ENCODE measurements at regions not wholly inside any gene's neighbourhood (a gene's known extent, or its start where the extent isn't known, plus 50 kb on each side); places are given as distances from the start of the nearest gene placed in this dataset.

DNA sequence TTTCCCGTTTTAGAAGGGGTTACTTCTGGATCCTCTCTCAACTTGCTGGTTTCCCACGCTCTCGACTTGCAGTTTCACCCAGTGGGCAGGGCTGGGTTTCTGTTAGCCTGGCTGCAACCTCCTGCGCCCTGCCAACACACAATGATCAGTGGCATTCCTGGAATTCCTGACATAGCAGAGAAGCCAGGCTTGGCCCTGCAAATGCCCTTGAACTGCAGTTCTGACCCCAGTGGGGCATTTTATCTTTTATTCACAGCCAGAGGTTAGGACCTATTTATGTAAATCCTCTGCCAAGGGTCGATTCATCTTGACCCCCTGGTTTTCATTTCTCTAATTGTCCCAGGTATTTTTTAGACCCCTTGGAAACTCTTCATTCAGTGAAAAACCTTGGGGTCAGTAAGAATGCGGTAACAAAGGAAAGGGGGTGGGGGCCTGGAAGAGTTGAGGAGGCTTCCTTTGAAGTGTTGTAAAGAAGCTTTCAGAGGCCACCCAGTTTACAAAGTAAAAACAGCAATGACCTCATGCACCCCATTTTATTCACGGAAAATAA lies 217.6 kb downstream of the ZNF674 start (continued):
- TF ChIP-seq, protein P1, sequence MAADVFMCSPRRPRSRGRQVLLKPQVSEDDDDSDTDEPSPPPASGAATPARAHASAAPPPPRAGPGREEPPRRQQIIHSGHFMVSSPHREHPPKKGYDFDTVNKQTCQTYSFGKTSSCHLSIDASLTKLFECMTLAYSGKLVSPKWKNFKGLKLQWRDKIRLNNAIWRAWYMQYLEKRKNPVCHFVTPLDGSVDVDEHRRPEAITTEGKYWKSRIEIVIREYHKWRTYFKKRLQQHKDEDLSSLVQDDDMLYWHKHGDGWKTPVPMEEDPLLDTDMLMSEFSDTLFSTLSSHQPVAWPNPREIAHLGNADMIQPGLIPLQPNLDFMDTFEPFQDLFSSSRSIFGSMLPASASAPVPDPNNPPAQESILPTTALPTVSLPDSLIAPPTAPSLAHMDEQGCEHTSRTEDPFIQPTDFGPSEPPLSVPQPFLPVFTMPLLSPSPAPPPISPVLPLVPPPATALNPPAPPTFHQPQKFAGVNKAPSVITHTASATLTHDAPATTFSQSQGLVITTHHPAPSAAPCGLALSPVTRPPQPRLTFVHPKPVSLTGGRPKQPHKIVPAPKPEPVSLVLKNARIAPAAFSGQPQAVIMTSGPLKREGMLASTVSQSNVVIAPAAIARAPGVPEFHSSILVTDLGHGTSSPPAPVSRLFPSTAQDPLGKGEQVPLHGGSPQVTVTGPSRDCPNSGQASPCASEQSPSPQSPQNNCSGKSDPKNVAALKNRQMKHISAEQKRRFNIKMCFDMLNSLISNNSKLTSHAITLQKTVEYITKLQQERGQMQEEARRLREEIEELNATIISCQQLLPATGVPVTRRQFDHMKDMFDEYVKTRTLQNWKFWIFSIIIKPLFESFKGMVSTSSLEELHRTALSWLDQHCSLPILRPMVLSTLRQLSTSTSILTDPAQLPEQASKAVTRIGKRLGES (CRISPR knock-in tag; IDR thresholded peaks at IDR 0.05; ENCODE audit: borderline replicate concordance) = no peak
- TF ChIP-seq CREM (IDR thresholded peaks at IDR 0.05) (peak; percentile 74), CREM (CRISPR knock-in tag; IDR thresholded peaks at IDR 0.05) (no peak), TAF15 (IDR thresholded peaks at IDR 0.05; ENCODE audit: low read depth, low read length, poor library complexity, severe bottlenecking) (no peak), KDM3A (CRISPR knock-in tag; IDR thresholded peaks at IDR 0.05; ENCODE audit: low read depth) (no peak), ZSCAN9 (CRISPR knock-in tag; IDR thresholded peaks at IDR 0.05; ENCODE audit: borderline replicate concordance) (no peak), ZSCAN30 (CRISPR knock-in tag; IDR thresholded peaks at IDR 0.05) (no peak), U2AF1 (optimal IDR thresholded peaks at IDR 0.05; ENCODE audit: low read depth, low read length) (no peak), ZNF777 (CRISPR knock-in tag; IDR thresholded peaks at IDR 0.05) (no peak), ZNF484 (CRISPR knock-in tag; IDR thresholded peaks at IDR 0.05; ENCODE audit: borderline replicate concordance, low read depth) (no peak), ZNF510 (CRISPR knock-in tag; IDR thresholded peaks at IDR 0.05; ENCODE audit: low read depth) (no peak), ZNF724P (CRISPR knock-in tag; IDR thresholded peaks at IDR 0.05; ENCODE audit: borderline replicate concordance) (no peak), ZNF569 (CRISPR knock-in tag; IDR thresholded peaks at IDR 0.05; ENCODE audit: borderline replicate concordance) (no peak)
- TF ChIP-seq, protein P2, sequence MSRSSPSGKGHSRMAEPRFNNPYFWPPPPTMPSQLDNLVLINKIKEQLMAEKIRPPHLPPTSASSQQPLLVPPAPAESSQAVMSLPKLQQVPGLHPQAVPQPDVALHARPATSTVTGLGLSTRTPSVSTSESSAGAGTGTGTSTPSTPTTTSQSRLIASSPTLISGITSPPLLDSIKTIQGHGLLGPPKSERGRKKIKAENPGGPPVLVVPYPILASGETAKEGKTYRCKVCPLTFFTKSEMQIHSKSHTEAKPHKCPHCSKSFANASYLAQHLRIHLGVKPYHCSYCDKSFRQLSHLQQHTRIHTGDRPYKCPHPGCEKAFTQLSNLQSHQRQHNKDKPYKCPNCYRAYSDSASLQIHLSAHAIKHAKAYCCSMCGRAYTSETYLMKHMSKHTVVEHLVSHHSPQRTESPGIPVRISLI (CRISPR knock-in tag; IDR thresholded peaks at IDR 0.05; ENCODE audit: borderline replicate concordance) = peak; percentile 39; the same call in 1 of the 2 replicates
- TF ChIP-seq, protein P3, sequence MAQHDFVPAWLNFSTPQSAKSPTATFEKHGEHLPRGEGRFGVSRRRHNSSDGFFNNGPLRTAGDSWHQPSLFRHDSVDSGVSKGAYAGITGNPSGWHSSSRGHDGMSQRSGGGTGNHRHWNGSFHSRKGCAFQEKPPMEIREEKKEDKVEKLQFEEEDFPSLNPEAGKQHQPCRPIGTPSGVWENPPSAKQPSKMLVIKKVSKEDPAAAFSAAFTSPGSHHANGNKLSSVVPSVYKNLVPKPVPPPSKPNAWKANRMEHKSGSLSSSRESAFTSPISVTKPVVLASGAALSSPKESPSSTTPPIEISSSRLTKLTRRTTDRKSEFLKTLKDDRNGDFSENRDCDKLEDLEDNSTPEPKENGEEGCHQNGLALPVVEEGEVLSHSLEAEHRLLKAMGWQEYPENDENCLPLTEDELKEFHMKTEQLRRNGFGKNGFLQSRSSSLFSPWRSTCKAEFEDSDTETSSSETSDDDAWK (CRISPR knock-in tag; IDR thresholded peaks at IDR 0.05) = no peak
- TF ChIP-seq, protein P4, sequence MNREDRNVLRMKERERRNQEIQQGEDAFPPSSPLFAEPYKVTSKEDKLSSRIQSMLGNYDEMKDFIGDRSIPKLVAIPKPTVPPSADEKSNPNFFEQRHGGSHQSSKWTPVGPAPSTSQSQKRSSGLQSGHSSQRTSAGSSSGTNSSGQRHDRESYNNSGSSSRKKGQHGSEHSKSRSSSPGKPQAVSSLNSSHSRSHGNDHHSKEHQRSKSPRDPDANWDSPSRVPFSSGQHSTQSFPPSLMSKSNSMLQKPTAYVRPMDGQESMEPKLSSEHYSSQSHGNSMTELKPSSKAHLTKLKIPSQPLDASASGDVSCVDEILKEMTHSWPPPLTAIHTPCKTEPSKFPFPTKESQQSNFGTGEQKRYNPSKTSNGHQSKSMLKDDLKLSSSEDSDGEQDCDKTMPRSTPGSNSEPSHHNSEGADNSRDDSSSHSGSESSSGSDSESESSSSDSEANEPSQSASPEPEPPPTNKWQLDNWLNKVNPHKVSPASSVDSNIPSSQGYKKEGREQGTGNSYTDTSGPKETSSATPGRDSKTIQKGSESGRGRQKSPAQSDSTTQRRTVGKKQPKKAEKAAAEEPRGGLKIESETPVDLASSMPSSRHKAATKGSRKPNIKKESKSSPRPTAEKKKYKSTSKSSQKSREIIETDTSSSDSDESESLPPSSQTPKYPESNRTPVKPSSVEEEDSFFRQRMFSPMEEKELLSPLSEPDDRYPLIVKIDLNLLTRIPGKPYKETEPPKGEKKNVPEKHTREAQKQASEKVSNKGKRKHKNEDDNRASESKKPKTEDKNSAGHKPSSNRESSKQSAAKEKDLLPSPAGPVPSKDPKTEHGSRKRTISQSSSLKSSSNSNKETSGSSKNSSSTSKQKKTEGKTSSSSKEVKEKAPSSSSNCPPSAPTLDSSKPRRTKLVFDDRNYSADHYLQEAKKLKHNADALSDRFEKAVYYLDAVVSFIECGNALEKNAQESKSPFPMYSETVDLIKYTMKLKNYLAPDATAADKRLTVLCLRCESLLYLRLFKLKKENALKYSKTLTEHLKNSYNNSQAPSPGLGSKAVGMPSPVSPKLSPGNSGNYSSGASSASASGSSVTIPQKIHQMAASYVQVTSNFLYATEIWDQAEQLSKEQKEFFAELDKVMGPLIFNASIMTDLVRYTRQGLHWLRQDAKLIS (CRISPR knock-in tag; IDR thresholded peaks at IDR 0.05) = no peak
- TF ChIP-seq, protein P5, sequence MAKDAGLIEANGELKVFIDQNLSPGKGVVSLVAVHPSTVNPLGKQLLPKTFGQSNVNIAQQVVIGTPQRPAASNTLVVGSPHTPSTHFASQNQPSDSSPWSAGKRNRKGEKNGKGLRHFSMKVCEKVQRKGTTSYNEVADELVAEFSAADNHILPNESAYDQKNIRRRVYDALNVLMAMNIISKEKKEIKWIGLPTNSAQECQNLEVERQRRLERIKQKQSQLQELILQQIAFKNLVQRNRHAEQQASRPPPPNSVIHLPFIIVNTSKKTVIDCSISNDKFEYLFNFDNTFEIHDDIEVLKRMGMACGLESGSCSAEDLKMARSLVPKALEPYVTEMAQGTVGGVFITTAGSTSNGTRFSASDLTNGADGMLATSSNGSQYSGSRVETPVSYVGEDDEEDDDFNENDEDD (CRISPR knock-in tag; IDR thresholded peaks at IDR 0.05; ENCODE audit: borderline replicate concordance) = no peak
- TF ChIP-seq, protein P6, sequence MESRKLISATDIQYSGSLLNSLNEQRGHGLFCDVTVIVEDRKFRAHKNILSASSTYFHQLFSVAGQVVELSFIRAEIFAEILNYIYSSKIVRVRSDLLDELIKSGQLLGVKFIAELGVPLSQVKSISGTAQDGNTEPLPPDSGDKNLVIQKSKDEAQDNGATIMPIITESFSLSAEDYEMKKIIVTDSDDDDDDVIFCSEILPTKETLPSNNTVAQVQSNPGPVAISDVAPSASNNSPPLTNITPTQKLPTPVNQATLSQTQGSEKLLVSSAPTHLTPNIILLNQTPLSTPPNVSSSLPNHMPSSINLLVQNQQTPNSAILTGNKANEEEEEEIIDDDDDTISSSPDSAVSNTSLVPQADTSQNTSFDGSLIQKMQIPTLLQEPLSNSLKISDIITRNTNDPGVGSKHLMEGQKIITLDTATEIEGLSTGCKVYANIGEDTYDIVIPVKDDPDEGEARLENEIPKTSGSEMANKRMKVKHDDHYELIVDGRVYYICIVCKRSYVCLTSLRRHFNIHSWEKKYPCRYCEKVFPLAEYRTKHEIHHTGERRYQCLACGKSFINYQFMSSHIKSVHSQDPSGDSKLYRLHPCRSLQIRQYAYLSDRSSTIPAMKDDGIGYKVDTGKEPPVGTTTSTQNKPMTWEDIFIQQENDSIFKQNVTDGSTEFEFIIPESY (CRISPR knock-in tag; IDR thresholded peaks at IDR 0.05) = no peak
